ENCODE measurements at regions not wholly inside any gene's neighbourhood (a gene's known extent, or its start where the extent isn't known, plus 50 kb on each side); places are given as distances from the start of the nearest gene placed in this dataset.

- Mint-ChIP-seq H3K27me3 (ENCODE audit: insufficient read depth, unreplicated experiment) (no peaks in the 10 kb centered on the region), H3K4me3 (ENCODE audit: unreplicated experiment) (no peak overlapping the region), H3K27ac (ENCODE audit: unreplicated experiment) (no peak overlapping the region), H3K9me3 (ENCODE audit: unreplicated experiment) (no peaks in the 10 kb centered on the region), H3K36me3 (ENCODE audit: insufficient read depth, unreplicated experiment) (no peaks in the 10 kb centered on the region), H3K4me1 (ENCODE audit: low read depth, unreplicated experiment) (peaks cover 14% of the 10 kb centered on the region)
- ChIA-PET CTCF (no interaction called here), POLR2A (no interaction called here)
- DNase-seq, result no peak
- H3K4me1 ChIP-seq, result no peaks in the 10 kb centered on the region; the same call in 1 of the 2 replicates
- TF ChIP-seq, protein P1, sequence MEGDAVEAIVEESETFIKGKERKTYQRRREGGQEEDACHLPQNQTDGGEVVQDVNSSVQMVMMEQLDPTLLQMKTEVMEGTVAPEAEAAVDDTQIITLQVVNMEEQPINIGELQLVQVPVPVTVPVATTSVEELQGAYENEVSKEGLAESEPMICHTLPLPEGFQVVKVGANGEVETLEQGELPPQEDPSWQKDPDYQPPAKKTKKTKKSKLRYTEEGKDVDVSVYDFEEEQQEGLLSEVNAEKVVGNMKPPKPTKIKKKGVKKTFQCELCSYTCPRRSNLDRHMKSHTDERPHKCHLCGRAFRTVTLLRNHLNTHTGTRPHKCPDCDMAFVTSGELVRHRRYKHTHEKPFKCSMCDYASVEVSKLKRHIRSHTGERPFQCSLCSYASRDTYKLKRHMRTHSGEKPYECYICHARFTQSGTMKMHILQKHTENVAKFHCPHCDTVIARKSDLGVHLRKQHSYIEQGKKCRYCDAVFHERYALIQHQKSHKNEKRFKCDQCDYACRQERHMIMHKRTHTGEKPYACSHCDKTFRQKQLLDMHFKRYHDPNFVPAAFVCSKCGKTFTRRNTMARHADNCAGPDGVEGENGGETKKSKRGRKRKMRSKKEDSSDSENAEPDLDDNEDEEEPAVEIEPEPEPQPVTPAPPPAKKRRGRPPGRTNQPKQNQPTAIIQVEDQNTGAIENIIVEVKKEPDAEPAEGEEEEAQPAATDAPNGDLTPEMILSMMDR (IDR thresholded peaks at IDR 0.05; ENCODE audit: insufficient read depth in 1 of 2, low read depth in 1 of 2, low read length in 1 of 2, severe bottlenecking in 1 of 2, unreplicated experiment in 1 of 2), result no peak
- no peaks in the 10 kb centered on the region for H3K36me3 ChIP-seq (ENCODE audit: control insufficient read depth, insufficient read depth, low read length)
- intact Hi-C loops (cut with micrococcal nuclease; ENCODE audit: unreplicated experiment), result no loop called here
- no peak overlapping the region for H3K4me3 ChIP-seq (ENCODE audit: low read depth, low read length)
- no TSS peak for BruUV-seq (replicated peaks)
- no peaks in the 10 kb centered on the region for H3K27me3 ChIP-seq (replicated peaks; ENCODE audit: control insufficient read depth, insufficient read depth, low read length)
- peaks cover 8% of the 10 kb centered on the region; the same call in 1 of the 2 replicates for H3K9me3 ChIP-seq
Measured at GRCh38 chr3:187976365-187976900, 177.5 kb upstream of the LPP start.

DNA sequence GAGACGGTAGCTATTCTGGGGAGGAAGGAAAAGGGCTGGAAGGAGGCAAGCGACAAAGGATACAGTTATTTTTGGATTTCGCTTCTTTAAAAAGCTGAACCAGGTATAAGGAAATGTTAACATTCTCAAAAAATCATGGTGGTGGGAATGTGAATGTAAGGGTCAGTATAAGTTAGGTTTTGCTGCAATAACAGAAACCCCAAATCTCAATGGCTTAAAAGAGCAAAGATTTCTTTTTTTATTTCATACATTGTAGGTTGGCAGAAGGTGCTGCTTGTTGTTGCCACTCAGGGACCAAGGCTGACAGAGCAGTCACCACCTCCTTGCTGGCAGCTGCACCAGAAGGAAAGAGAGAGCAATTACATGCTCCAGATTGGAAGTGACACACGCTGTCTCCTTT lies 176.3 kb upstream of the LPP start:
- Mint-ChIP-seq H3K27me3 (ENCODE audit: insufficient read depth, unreplicated experiment) (no peaks in the 10 kb centered on the region), H3K9me3 (ENCODE audit: unreplicated experiment) (no peaks in the 10 kb centered on the region), H3K36me3 (ENCODE audit: insufficient read depth, unreplicated experiment) (no peaks in the 10 kb centered on the region), H3K27ac (ENCODE audit: unreplicated experiment) (no peak overlapping the region), H3K4me3 (ENCODE audit: unreplicated experiment) (no peak overlapping the region), H3K4me1 (ENCODE audit: low read depth, unreplicated experiment) (peaks cover 7% of the 10 kb centered on the region)
- BruUV-seq (replicated peaks), result no TSS peak
- Histone ChIP-seq H3K36me3 (ENCODE audit: control insufficient read depth, insufficient read depth, low read length) (no peaks in the 10 kb centered on the region), H3K27me3 (replicated peaks; ENCODE audit: control insufficient read depth, insufficient read depth, low read length) (no peaks in the 10 kb centered on the region), H3K4me3 (ENCODE audit: low read depth, low read length) (no peak overlapping the region), H3K9me3 (peaks cover 8% of the 10 kb centered on the region; the same call in 1 of the 2 replicates), H3K4me1 (no peaks in the 10 kb centered on the region; the same call in 1 of the 2 replicates)
- ChIA-PET CTCF (no interaction called here), POLR2A (no interaction called here)
- intact Hi-C loops (cut with micrococcal nuclease; ENCODE audit: unreplicated experiment), result no loop called here
- TF ChIP-seq, protein P1 (IDR thresholded peaks at IDR 0.05; ENCODE audit: insufficient read depth in 1 of 2, low read depth in 1 of 2, low read length in 1 of 2, severe bottlenecking in 1 of 2, unreplicated experiment in 1 of 2), result no peak
- no peak for DNase-seq

DNA sequence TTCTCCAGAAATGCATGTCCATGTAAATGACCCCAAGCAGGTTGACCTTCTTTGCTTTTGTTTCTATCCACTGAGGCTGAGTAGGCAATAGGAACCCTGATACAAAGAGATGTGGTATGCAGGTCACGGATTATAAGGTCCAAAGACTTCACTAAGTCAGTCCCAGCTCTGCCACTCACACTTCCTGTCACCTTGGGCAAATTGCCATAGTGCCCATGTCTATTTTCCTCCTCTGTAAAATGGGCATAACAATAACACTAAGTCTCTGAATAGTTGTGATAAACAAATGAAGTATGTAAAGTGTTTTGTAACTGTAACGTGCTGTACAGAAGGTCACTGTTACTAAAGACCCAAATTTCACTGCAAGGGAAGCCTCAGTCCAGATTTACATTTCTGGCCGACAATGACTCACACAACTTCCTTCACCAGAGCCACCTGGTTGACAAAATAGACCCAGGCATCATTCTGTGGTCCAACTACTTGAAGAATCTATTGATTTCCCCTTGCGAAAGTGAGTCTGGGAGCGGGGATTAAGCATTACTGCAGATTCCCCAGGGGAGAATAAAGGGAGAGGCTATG lies 175.4 kb upstream of the LPP start:
- H3K36me3 Mint-ChIP-seq (ENCODE audit: insufficient read depth, unreplicated experiment), result no peaks in the 10 kb centered on the region
- ChIA-PET POLR2A (no interaction called here), CTCF (no interaction called here)
- H3K4me3 Mint-ChIP-seq (ENCODE audit: unreplicated experiment), result no peak overlapping the region
- H3K27me3 ChIP-seq (replicated peaks; ENCODE audit: control insufficient read depth, insufficient read depth, low read length), result no peaks in the 10 kb centered on the region
- no peaks in the 10 kb centered on the region; the same call in 1 of the 2 replicates for H3K4me1 ChIP-seq
- no peaks in the 10 kb centered on the region for H3K36me3 ChIP-seq (ENCODE audit: control insufficient read depth, insufficient read depth, low read length)
- TF ChIP-seq, protein P1 (IDR thresholded peaks at IDR 0.05; ENCODE audit: insufficient read depth in 1 of 2, low read depth in 1 of 2, low read length in 1 of 2, severe bottlenecking in 1 of 2, unreplicated experiment in 1 of 2), result no peak
- intact Hi-C loops (cut with micrococcal nuclease; ENCODE audit: unreplicated experiment), result no loop called here
- no peak for DNase-seq
- peaks cover 8% of the 10 kb centered on the region; the same call in 1 of the 2 replicates for H3K9me3 ChIP-seq
- H3K9me3 Mint-ChIP-seq (ENCODE audit: unreplicated experiment), result no peaks in the 10 kb centered on the region
- no TSS peak for BruUV-seq (replicated peaks)
- no peak overlapping the region for H3K27ac Mint-ChIP-seq (ENCODE audit: unreplicated experiment)
- no peaks in the 10 kb centered on the region for H3K27me3 Mint-ChIP-seq (ENCODE audit: insufficient read depth, unreplicated experiment)
- peaks cover 7% of the 10 kb centered on the region for H3K4me1 Mint-ChIP-seq (ENCODE audit: low read depth, unreplicated experiment)
- no peak overlapping the region for H3K4me3 ChIP-seq (ENCODE audit: low read depth, low read length)

Data from Caco-2 (cell line).